ENCODE measurements at regions not wholly inside any gene's neighbourhood (a gene's known extent, or its start where the extent isn't known, plus 50 kb on each side); places are given as distances from the start of the nearest gene placed in this dataset.

- DNase-seq: no peak
- no peak overlapping the region for H3K27ac ChIP-seq (ENCODE audit: low read length)
- no peaks in the 10 kb centered on the region for H3K36me3 ChIP-seq (ENCODE audit: control insufficient read depth, insufficient read depth, low read length)
- peaks cover 5% of the 10 kb centered on the region for H3K4me1 ChIP-seq (ENCODE audit: control insufficient read depth, insufficient read depth, low read length)
- no peak overlapping the region for H3K4me3 ChIP-seq (ENCODE audit: low read length)
- H3K9me3 ChIP-seq (replicated peaks; ENCODE audit: control insufficient read depth, low read depth, low read length): no peaks in the 10 kb centered on the region
- WGBS (ENCODE audit: insufficient coverage): no CpG with 5 or more reads among the region's 7 CpGs
- no peaks in the 10 kb centered on the region for H3K27me3 ChIP-seq (ENCODE audit: control insufficient read depth, insufficient read depth, low read length)
Measured at GRCh38 chr14:39857376-39858055, 425.3 kb upstream of the FBXO33 start.

DNA sequence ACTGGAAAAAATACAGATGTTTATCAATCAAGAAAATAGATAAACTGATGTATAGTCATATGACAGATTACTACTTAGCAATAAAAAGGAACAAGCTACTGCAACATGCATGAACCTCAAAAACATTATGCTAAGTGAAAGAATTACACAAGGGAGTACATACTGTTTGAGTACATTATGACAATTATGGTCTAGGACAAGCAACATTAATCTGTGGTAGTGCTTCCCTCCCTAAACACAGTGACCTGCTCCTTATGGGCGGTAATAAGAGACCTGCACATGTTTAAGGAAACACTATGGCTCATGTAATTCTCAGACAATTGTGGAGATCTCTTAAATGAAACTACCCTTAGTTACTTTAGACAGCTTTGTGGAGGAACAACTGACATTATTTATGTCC lies 421.2 kb upstream of the FBXO33 start:
- Histone ChIP-seq H3K4me3 (ENCODE audit: low read length) (no peak overlapping the region), H3K36me3 (ENCODE audit: control insufficient read depth, insufficient read depth, low read length) (no peaks in the 10 kb centered on the region), H3K27ac (ENCODE audit: low read length) (no peak overlapping the region), H3K27me3 (ENCODE audit: control insufficient read depth, insufficient read depth, low read length) (no peaks in the 10 kb centered on the region), H3K4me1 (ENCODE audit: control insufficient read depth, insufficient read depth, low read length) (no peaks in the 10 kb centered on the region), H3K9me3 (replicated peaks; ENCODE audit: control insufficient read depth, low read depth, low read length) (no peaks in the 10 kb centered on the region)
- WGBS (ENCODE audit: insufficient coverage): no CpG with 5 or more reads among the region's 1 CpG
- no peak for DNase-seq

- no peak overlapping the region for H3K27ac ChIP-seq (ENCODE audit: low read length)
- H3K9me3 ChIP-seq (replicated peaks; ENCODE audit: control insufficient read depth, low read depth, low read length): no peaks in the 10 kb centered on the region
- no peak overlapping the region for H3K4me3 ChIP-seq (ENCODE audit: low read length)
- 71% methylated on average over 1 of the region's 1 CpG for WGBS (ENCODE audit: insufficient coverage)
- H3K36me3 ChIP-seq (ENCODE audit: control insufficient read depth, insufficient read depth, low read length): no peaks in the 10 kb centered on the region
- no peaks in the 10 kb centered on the region for H3K27me3 ChIP-seq (ENCODE audit: control insufficient read depth, insufficient read depth, low read length)
- DNase-seq: no peak
- H3K4me1 ChIP-seq (ENCODE audit: control insufficient read depth, insufficient read depth, low read length): no peaks in the 10 kb centered on the region
Measured at GRCh38 chr14:39851202-39851601, 419.0 kb upstream of the FBXO33 start.

DNA sequence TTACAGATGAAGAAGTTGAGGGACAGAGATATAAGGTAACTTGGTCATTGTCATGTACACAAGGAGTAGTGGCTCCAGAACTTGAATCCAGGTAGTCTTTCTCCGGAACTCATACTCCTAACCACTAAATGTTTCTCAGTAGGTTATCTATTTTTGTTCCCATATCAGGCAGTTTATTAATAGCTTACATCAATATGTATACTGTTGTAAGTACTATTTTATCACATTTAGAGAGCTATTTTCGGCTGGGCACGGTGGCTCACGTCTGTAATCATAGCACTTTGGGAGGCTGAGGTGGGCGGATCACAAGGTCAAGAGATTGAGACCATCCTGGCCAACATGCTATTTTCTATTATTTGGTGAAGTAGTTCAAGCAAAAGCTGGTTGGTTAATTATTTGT lies 415.6 kb upstream of the FBXO33 start:
- Histone ChIP-seq H3K36me3 (ENCODE audit: control insufficient read depth, insufficient read depth, low read length) (no peaks in the 10 kb centered on the region), H3K9me3 (replicated peaks; ENCODE audit: control insufficient read depth, low read depth, low read length) (no peaks in the 10 kb centered on the region), H3K4me1 (ENCODE audit: control insufficient read depth, insufficient read depth, low read length) (no peaks in the 10 kb centered on the region), H3K27ac (ENCODE audit: low read length) (no peak overlapping the region), H3K4me3 (ENCODE audit: low read length) (no peak overlapping the region), H3K27me3 (ENCODE audit: control insufficient read depth, insufficient read depth, low read length) (no peaks in the 10 kb centered on the region)
- WGBS (ENCODE audit: insufficient coverage): no CpG with 5 or more reads among the region's 5 CpGs
- no peak for DNase-seq

- no peaks in the 10 kb centered on the region for H3K36me3 ChIP-seq (ENCODE audit: control insufficient read depth, insufficient read depth, low read length)
- no peaks in the 10 kb centered on the region for H3K27me3 ChIP-seq (ENCODE audit: control insufficient read depth, insufficient read depth, low read length)
- no peak overlapping the region for H3K27ac ChIP-seq (ENCODE audit: low read length)
- DNase-seq: no peak
- no peaks in the 10 kb centered on the region for H3K4me1 ChIP-seq (ENCODE audit: control insufficient read depth, insufficient read depth, low read length)
- no peak overlapping the region for H3K4me3 ChIP-seq (ENCODE audit: low read length)
- H3K9me3 ChIP-seq (replicated peaks; ENCODE audit: control insufficient read depth, low read depth, low read length): no peaks in the 10 kb centered on the region
Measured at GRCh38 chr14:39847194-39847593, 415.0 kb upstream of the FBXO33 start.

DNA sequence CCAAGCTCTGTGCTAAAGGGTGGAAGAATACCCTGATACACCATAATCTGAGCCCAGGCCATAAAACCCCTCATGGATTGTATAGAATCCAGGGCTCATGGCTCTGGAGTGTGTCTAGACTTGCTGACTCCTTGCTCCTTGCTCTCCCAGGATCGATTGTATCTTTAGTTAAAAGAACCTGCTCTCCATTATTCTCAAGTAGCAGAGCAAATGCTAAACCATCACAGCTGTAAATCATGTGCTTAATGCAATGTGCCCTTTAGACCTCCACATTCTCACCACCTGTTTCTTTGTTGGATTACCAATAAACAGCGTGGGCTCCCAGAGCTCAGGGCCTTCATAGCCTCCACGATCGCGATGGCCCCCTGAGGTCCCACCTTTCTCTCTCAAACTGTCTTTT lies 411.6 kb upstream of the FBXO33 start:
- WGBS (ENCODE audit: insufficient coverage): 51% methylated on average over 3 of the region's 5 CpGs
- H3K9me3 ChIP-seq (replicated peaks; ENCODE audit: control insufficient read depth, low read depth, low read length): no peaks in the 10 kb centered on the region
- H3K27me3 ChIP-seq (ENCODE audit: control insufficient read depth, insufficient read depth, low read length): no peaks in the 10 kb centered on the region
- H3K27ac ChIP-seq (ENCODE audit: low read length): no peak overlapping the region
- H3K36me3 ChIP-seq (ENCODE audit: control insufficient read depth, insufficient read depth, low read length): no peaks in the 10 kb centered on the region
- H3K4me1 ChIP-seq (ENCODE audit: control insufficient read depth, insufficient read depth, low read length): no peaks in the 10 kb centered on the region
- DNase-seq: no peak
- H3K4me3 ChIP-seq (ENCODE audit: low read length): no peak overlapping the region

- Histone ChIP-seq H3K27ac (ENCODE audit: low read length) (no peak overlapping the region), H3K4me1 (ENCODE audit: control insufficient read depth, insufficient read depth, low read length) (no peaks in the 10 kb centered on the region), H3K27me3 (ENCODE audit: control insufficient read depth, insufficient read depth, low read length) (no peaks in the 10 kb centered on the region), H3K4me3 (ENCODE audit: low read length) (no peak overlapping the region), H3K36me3 (ENCODE audit: control insufficient read depth, insufficient read depth, low read length) (no peaks in the 10 kb centered on the region), H3K9me3 (replicated peaks; ENCODE audit: control insufficient read depth, low read depth, low read length) (no peaks in the 10 kb centered on the region)
- DNase-seq: no peak
Measured at GRCh38 chr14:39841088-39841487, 408.9 kb upstream of the FBXO33 start.

- Histone ChIP-seq H3K27ac (ENCODE audit: low read length) (no peak overlapping the region), H3K27me3 (ENCODE audit: control insufficient read depth, insufficient read depth, low read length) (no peaks in the 10 kb centered on the region), H3K4me1 (ENCODE audit: control insufficient read depth, insufficient read depth, low read length) (no peaks in the 10 kb centered on the region), H3K9me3 (replicated peaks; ENCODE audit: control insufficient read depth, low read depth, low read length) (no peaks in the 10 kb centered on the region), H3K36me3 (ENCODE audit: control insufficient read depth, insufficient read depth, low read length) (no peaks in the 10 kb centered on the region), H3K4me3 (ENCODE audit: low read length) (no peak overlapping the region)
- whole genome bisulfite sequencing (ENCODE audit: insufficient coverage): 60% methylated on average over 1 of the region's 2 CpGs
- DNase-seq: no peak
Measured at GRCh38 chr14:39827901-39828655, 395.8 kb upstream of the FBXO33 start.

GRCh38 chr14:39812532-39813320 lies 380.5 kb upstream of the FBXO33 start:
- no peak for DNase-seq
- no peaks in the 10 kb centered on the region for H3K9me3 ChIP-seq (replicated peaks; ENCODE audit: control insufficient read depth, low read depth, low read length)
- no peaks in the 10 kb centered on the region for H3K27me3 ChIP-seq (ENCODE audit: control insufficient read depth, insufficient read depth, low read length)
- H3K4me3 ChIP-seq (ENCODE audit: low read length): no peak overlapping the region
- no CpG with 5 or more reads among the region's 3 CpGs for WGBS (ENCODE audit: insufficient coverage)
- H3K27ac ChIP-seq (ENCODE audit: low read length): no peak overlapping the region
- H3K4me1 ChIP-seq (ENCODE audit: control insufficient read depth, insufficient read depth, low read length): no peaks in the 10 kb centered on the region
- no peaks in the 10 kb centered on the region for H3K36me3 ChIP-seq (ENCODE audit: control insufficient read depth, insufficient read depth, low read length)

DNA sequence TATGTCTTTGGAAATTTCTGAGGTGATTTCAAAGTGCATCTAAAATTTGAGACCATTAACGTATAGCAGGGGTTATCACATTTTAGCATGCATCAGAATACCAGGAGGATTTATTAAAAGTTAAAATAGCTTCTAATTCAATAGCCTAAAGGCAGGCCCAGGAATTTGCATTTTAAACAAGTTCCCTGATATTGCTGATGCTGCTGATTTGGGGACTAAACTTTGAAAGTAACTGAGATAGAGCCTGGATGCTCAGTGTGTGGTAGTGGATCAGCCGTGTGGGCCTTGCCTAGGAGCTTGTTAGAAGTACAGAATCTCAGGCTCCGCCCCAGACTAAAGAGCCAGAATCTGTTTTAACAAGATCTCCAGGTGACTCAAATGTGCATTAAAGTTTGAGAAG lies 375.0 kb upstream of the FBXO33 start:
- DNase-seq: no peak
- H3K4me3 ChIP-seq (ENCODE audit: low read length): no peak overlapping the region
- H3K27me3 ChIP-seq (ENCODE audit: control insufficient read depth, insufficient read depth, low read length): no peaks in the 10 kb centered on the region
- no peak overlapping the region for H3K27ac ChIP-seq (ENCODE audit: low read length)
- 83% methylated on average over 2 of the region's 3 CpGs for WGBS (ENCODE audit: insufficient coverage)
- no peaks in the 10 kb centered on the region for H3K36me3 ChIP-seq (ENCODE audit: control insufficient read depth, insufficient read depth, low read length)
- H3K9me3 ChIP-seq (replicated peaks; ENCODE audit: control insufficient read depth, low read depth, low read length): no peaks in the 10 kb centered on the region
- no peaks in the 10 kb centered on the region for H3K4me1 ChIP-seq (ENCODE audit: control insufficient read depth, insufficient read depth, low read length)

Measured in muscle of leg (tissue), 3 donors.